C4-2B (cell line): ENCODE measurements at regions not wholly inside any gene's neighbourhood (a gene's known extent, or its start where the extent isn't known, plus 50 kb on each side); places are given as distances from the start of the nearest gene placed in this dataset.

Experiments used
- H3K27ac ChIP-seq: fragments of 450-650 bp; 2 replicates; pipeline ENCODE4 v1.5.1; 2017
- CTCF ChIP-seq: fragments of 450-650 bp; conservative IDR thresholded peaks from 2 replicates; pipeline ENCODE4 v1.5.1; 2017; ENCODE audit warnings: mild to moderate bottlenecking
- ZFX ChIP-seq: fragments of 450-650 bp; IDR thresholded peaks from 2 replicates; pipeline ENCODE4 v1.6.1; 2017

GRCh38 chr13:104868806-104869205 lies 1666.7 kb downstream of the EFNB2 start:
- TF ChIP-seq ZFX (no peak), CTCF (no peak)
- H3K27ac ChIP-seq = no peak overlapping the region

GRCh38 chr13:104855581-104855980 lies 1679.9 kb downstream of the EFNB2 start:
- H3K27ac ChIP-seq = no peak overlapping the region
- TF ChIP-seq CTCF = no peak
- TF ChIP-seq ZFX = no peak

- no peak for TF ChIP-seq CTCF
- no peak for TF ChIP-seq ZFX
- H3K27ac ChIP-seq = no peak overlapping the region
Observed at GRCh38 chr13:104854698-104855097, 1680.8 kb downstream of the EFNB2 start.

DNA sequence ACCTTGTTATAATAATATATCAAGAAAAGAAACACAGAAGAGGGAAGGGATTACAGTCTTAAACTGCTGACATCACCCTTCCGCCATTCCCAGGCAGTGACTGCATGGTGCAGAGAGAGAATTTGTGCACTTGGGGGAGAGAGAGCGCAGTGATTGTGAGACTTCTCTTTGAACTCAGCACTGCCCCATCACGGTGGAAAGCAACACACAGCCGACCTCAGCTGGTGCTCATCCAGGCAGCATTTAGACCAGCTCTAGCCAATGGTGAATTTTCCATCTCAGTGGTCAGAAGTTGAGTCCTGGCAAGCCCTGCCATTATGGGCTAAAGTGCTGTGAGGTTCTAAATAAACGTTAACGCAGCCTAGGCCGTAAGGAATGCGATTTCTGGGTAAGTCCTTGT lies 1681.5 kb downstream of the EFNB2 start:
- TF ChIP-seq CTCF (no peak), ZFX (no peak)
- no peak overlapping the region for H3K27ac ChIP-seq

- H3K27ac ChIP-seq = no peak overlapping the region
- no peak for TF ChIP-seq CTCF
Observed at GRCh38 chr13:104847922-104848321, 1687.5 kb downstream of the EFNB2 start.

GRCh38 chr13:104843401-104843800 lies 1692.1 kb downstream of the EFNB2 start:
- no peak overlapping the region for H3K27ac ChIP-seq
- TF ChIP-seq CTCF = no peak
- TF ChIP-seq ZFX = no peak

- TF ChIP-seq ZFX (no peak), CTCF (no peak)
- H3K27ac ChIP-seq = no peak overlapping the region
Observed at GRCh38 chr13:104841110-104841509, 1694.4 kb downstream of the EFNB2 start.

GRCh38 chr13:104837756-104838155 lies 1697.7 kb downstream of the EFNB2 start:
- H3K27ac ChIP-seq = no peak overlapping the region
- TF ChIP-seq CTCF (no peak), ZFX (no peak)
